Endothelial cell of umbilical vein (primary cell): ENCODE measurements at regions not wholly inside any gene's neighbourhood (a gene's known extent, or its start where the extent isn't known, plus 50 kb on each side); places are given as distances from the start of the nearest gene placed in this dataset.

Experiments used
- BruUV-seq: library from RNA; stranded (reverse); fragments of 400-500 nt; replicated peaks from 2 replicates; lab custom pipeline; 2021; lab: Mats Ljungman, UMichigan
- CTCF ChIA-PET: fragments of 300-600, 350-600 bp; sonication (Branson Sonifier 250); formaldehyde crosslinking; loops from one replicate; lab custom pipeline; 2021; ENCODE audit warnings: antibody characterized with exemption, inconsistent platforms; lab: Charles Lee
- POLR2A ChIA-PET: fragments of 300-600, 350-600 bp; sonication (Branson Sonifier 250); formaldehyde crosslinking; loops from one replicate; lab custom pipeline; 2021; ENCODE audit warnings: antibody characterized with exemption, inconsistent platforms; lab: Charles Lee
- DNase-seq: peaks from one replicate; pipeline ENCODE4 v3.0.0-alpha.2; 2011; ENCODE audit warnings: low read depth, low spot score
- FAIRE-seq: peaks from 2 replicates; lab custom pipeline; 2011; peaks lifted over from hg19 to GRCh38; lab: Jason Lieb, UNC
- H2AFZ ChIP-seq: 2 replicates; pipeline ENCODE4 v1.6.0; 2012; ENCODE audit warnings: low read depth, low read length, control low read depth, inconsistent platforms
- H3K27ac ChIP-seq: 2 replicates; pipeline ENCODE4 v1.5.1; 2011; ENCODE audit warnings: low read depth, mild to moderate bottlenecking, control low read depth, low read length, moderate library complexity; ENCODE audit not compliant: insufficient read depth
- H3K27me3 ChIP-seq, 2 experiments: 2 replicates each; pipeline versions ENCODE4 v1.6.0 to v1.6.1; 2011; ENCODE audit warnings: low read length in 2 of 2, mixed read lengths in 1 of 2; ENCODE audit not compliant: control insufficient read depth in 2 of 2, insufficient read depth in 2 of 2
- H3K36me3 ChIP-seq, 2 experiments: 2 replicates in 1 of 2; 3 replicates in 1 of 2; pipeline ENCODE4 v1.5.1; 2011; ENCODE audit warnings: low read length in 2 of 2, mild to moderate bottlenecking in 1 of 2, moderate library complexity in 1 of 2; ENCODE audit not compliant: control insufficient read depth in 2 of 2, insufficient read depth in 2 of 2; ENCODE audit errors: extremely low read depth in 1 of 2
- H3K4me1 ChIP-seq: 3 replicates; pipeline ENCODE4 v1.5.1; 2011; ENCODE audit warnings: mild to moderate bottlenecking, low read length; ENCODE audit not compliant: control insufficient read depth, insufficient read depth; ENCODE audit errors: extremely low read depth
- H3K4me2 ChIP-seq: 2 replicates; pipeline ENCODE4 v1.6.1; 2011; ENCODE audit warnings: low read length, control low read depth, mixed read lengths; ENCODE audit not compliant: insufficient read depth
- H3K4me3 ChIP-seq, 3 experiments: fragments of 200-600 bp in 1 of 3; sonication (generic), shearing (Covaris generic) in 1 of 3; replicated peaks in 1 of 3; 2 replicates each; pipeline ENCODE4 v1.5.1; 2011 to 2016; ENCODE audit warnings: control low read depth in 3 of 3, low read length in 3 of 3, mild to moderate bottlenecking in 2 of 3, inconsistent platforms in 1 of 3, low read depth in 1 of 3, moderate library complexity in 1 of 3; ENCODE audit not compliant: insufficient read depth in 1 of 3
- H3K79me2 ChIP-seq: 2 replicates; pipeline ENCODE4 v1.6.0; 2012; ENCODE audit warnings: low read length, inconsistent platforms; ENCODE audit not compliant: control insufficient read depth, insufficient read depth
- H3K9ac ChIP-seq: replicated peaks from 2 replicates; pipeline ENCODE3; 2011; ENCODE audit warnings: low read length, control low read depth; ENCODE audit not compliant: insufficient read depth; ENCODE audit errors: extremely low read depth
- H3K9me1 ChIP-seq: replicated peaks from 3 replicates; pipeline ENCODE4 v1.6.0; 2011; ENCODE audit warnings: mild to moderate bottlenecking, low read length; ENCODE audit not compliant: control insufficient read depth, insufficient read depth; ENCODE audit errors: extremely low read depth
- H3K9me3 ChIP-seq: replicated peaks from 2 replicates; pipeline ENCODE4 v1.5.1; 2012; ENCODE audit warnings: low read length, inconsistent platforms; ENCODE audit not compliant: control insufficient read depth, insufficient read depth
- H4K20me1 ChIP-seq: replicated peaks from 2 replicates; pipeline ENCODE3; 2011; ENCODE audit warnings: mild to moderate bottlenecking, low read length; ENCODE audit not compliant: control insufficient read depth, insufficient read depth; ENCODE audit errors: extremely low read depth
- EZH2 ChIP-seq: IDR thresholded peaks from 2 replicates; pipeline ENCODE4 v1.6.1; 2012; ENCODE audit warnings: borderline replicate concordance, low read depth, mild to moderate bottlenecking, moderate library complexity, low read length, inconsistent platforms; ENCODE audit not compliant: severe bottlenecking
- FOS ChIP-seq: IDR thresholded peaks from 2 replicates; pipeline ENCODE4 v1.6.1; 2011; ENCODE audit warnings: mild to moderate bottlenecking, low read length, moderate library complexity, borderline replicate concordance; ENCODE audit not compliant: insufficient read depth
- GATA2 ChIP-seq: IDR thresholded peaks from 2 replicates; pipeline ENCODE4 v1.7.0; 2011; ENCODE audit warnings: low read depth, mild to moderate bottlenecking, moderate library complexity, mixed read lengths, low read length; ENCODE audit not compliant: insufficient read length, insufficient read depth
- JUN ChIP-seq: IDR thresholded peaks from 2 replicates; pipeline ENCODE4 v1.6.1; 2011; ENCODE audit warnings: borderline replicate concordance, low read depth; ENCODE audit not compliant: insufficient read length, insufficient read depth
- MYC ChIP-seq: IDR thresholded peaks from one replicate; pipeline ENCODE4 v1.6.1; 2011; ENCODE audit warnings: mild to moderate bottlenecking, low read depth, low read length
- POLR2A ChIP-seq: IDR thresholded peaks from 2 replicates; pipeline ENCODE4 v1.6.1; 2012; ENCODE audit warnings: low read depth, mild to moderate bottlenecking, control low read depth, low read length
- POLR2AphosphoS5 ChIP-seq: IDR thresholded peaks from 2 replicates; pipeline ENCODE4 v1.6.1; 2012; ENCODE audit warnings: low read depth, mild to moderate bottlenecking, control low read depth, low read length, moderate library complexity; ENCODE audit not compliant: insufficient read depth
- dilution Hi-C: fragments of 300-500 bp; cut with MboI; formaldehyde crosslinking; loops from one replicate; pipeline ENCODE4 v1.15.0; 2019; ENCODE audit warnings: low sequenced_read_pairs; ENCODE audit not compliant: extremely low pct_ligation_motif_present
- intact Hi-C: fragments of 100-400 bp; cut with micrococcal nuclease; formaldehyde crosslinking; loops from one replicate; pipeline ENCODE4 v1.10.0; 2022
- TF ChIP-seq, protein P1 (sequence below): IDR thresholded peaks from 2 replicates; pipeline ENCODE4 v1.6.1; 2011; ENCODE audit not compliant: insufficient read depth, insufficient read length
- TF ChIP-seq, protein P2 (sequence below), 2 donors: IDR thresholded peaks; 1 replicate in 1 of 2; 2 replicates in 1 of 2; pipeline ENCODE4 v1.5.1; 2011; ENCODE audit warnings: low read length in 2 of 2, mild to moderate bottlenecking in 2 of 2, moderate library complexity in 2 of 2, control low read depth in 1 of 2, inconsistent platforms in 1 of 2, low read depth in 1 of 2; ENCODE audit not compliant: insufficient read depth in 1 of 2; ENCODE audit errors: extremely low read depth in 1 of 2

DNA sequence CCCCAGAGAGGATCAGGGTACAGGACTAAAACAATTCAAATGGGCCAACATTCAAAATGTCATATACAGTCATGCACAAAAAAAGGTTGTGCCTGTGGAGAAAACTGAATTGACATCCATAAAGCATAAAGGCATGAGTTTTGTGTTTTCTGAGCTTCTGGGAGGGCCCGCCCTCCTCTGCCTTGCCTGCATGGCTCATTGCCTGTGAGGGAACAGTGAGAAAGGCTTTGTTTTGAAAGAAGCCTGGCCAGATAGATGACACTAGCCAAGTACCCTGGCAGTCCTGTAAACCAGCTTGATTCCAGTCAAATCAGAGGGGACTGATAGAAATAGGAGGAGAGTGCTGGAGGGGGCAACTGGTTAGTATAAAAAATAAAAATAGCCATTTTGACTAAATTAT, 194.3 kb downstream of the KIT start:
- H3K4me1 ChIP-seq: no peaks in the 10 kb centered on the region

More for the DNA sequence above, 194.3 kb downstream of the KIT start:
- CTCF ChIA-PET: no interaction called here
- H3K9me3 ChIP-seq: no peaks in the 10 kb centered on the region
- no peak for TF ChIP-seq FOS
- TF ChIP-seq, protein P1, sequence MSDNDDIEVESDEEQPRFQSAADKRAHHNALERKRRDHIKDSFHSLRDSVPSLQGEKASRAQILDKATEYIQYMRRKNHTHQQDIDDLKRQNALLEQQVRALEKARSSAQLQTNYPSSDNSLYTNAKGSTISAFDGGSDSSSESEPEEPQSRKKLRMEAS: no peak
- no peak for TF ChIP-seq EZH2
- no peak for TF ChIP-seq POLR2AphosphoS5
- no peak for TF ChIP-seq GATA2
- TF ChIP-seq MYC: no peak
- TF ChIP-seq JUN: no peak
- TF ChIP-seq, protein P2, sequence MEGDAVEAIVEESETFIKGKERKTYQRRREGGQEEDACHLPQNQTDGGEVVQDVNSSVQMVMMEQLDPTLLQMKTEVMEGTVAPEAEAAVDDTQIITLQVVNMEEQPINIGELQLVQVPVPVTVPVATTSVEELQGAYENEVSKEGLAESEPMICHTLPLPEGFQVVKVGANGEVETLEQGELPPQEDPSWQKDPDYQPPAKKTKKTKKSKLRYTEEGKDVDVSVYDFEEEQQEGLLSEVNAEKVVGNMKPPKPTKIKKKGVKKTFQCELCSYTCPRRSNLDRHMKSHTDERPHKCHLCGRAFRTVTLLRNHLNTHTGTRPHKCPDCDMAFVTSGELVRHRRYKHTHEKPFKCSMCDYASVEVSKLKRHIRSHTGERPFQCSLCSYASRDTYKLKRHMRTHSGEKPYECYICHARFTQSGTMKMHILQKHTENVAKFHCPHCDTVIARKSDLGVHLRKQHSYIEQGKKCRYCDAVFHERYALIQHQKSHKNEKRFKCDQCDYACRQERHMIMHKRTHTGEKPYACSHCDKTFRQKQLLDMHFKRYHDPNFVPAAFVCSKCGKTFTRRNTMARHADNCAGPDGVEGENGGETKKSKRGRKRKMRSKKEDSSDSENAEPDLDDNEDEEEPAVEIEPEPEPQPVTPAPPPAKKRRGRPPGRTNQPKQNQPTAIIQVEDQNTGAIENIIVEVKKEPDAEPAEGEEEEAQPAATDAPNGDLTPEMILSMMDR (IDR thresholded peaks at IDR 0.05; ENCODE audit: extremely low read depth in 1 of 2, insufficient read depth in 1 of 2, low read depth in 1 of 2, low read length in 2 of 2): no peak
- TF ChIP-seq POLR2A: no peak
- H3K9ac ChIP-seq: no peak overlapping the region
- dilution Hi-C loops: no loop called here
- H3K4me3 ChIP-seq: no peak overlapping the region
- FAIRE-seq: no peak
- no peaks in the 10 kb centered on the region for H3K9me1 ChIP-seq
- no TSS peak for BruUV-seq
- H3K27ac ChIP-seq: no peak overlapping the region
- no peaks in the 10 kb centered on the region for H4K20me1 ChIP-seq
- H2AFZ ChIP-seq: no peak overlapping the region
- H3K36me3 ChIP-seq: no peaks in the 10 kb centered on the region
- peaks cover 2 to 6% of the 10 kb centered on the region in 2 experiments for H3K27me3 ChIP-seq
- DNase-seq: no peak
- no peaks in the 10 kb centered on the region for H3K79me2 ChIP-seq
- POLR2A ChIA-PET: no interaction called here
- H3K4me2 ChIP-seq: no peak overlapping the region
- intact Hi-C loops: no loop called here
